Left lung (tissue), 4 donors: ENCODE measurements at regions not wholly inside any gene's neighbourhood (a gene's known extent, or its start where the extent isn't known, plus 50 kb on each side); places are given as distances from the start of the nearest gene placed in this dataset.

ENCODE experiments used
- ATAC-seq: fragments of 200-7000 bp; cut with Tn5 transposase; one replicate; pipeline ENCODE4 v1.9.1; 2020; ENCODE audit warnings: moderate library complexity
- DNase-seq, 4 donors: peaks; one replicate each; pipeline ENCODE4 v3.0.0-alpha.2; 2013 to 2020
- H3K27ac ChIP-seq, 2 donors: fragments of 200-600 bp; sonication (generic) in 1 of 2; one replicate each; pipeline versions ENCODE4 v1.5.0 to v1.8.0; 2020 to 2021
- H3K27me3 ChIP-seq, 2 donors: fragments of 200-600 bp; sonication (generic) in 1 of 2; one replicate each; pipeline versions ENCODE4 v1.5.0 to v1.8.0; 2020 to 2021
- H3K36me3 ChIP-seq, 2 donors: fragments of 200-600 bp; sonication (generic) in 1 of 2; one replicate each; pipeline versions ENCODE4 v1.5.0 to v1.8.0; 2020 to 2021
- H3K4me1 ChIP-seq, 2 donors: fragments of 200-600 bp; one replicate each; pipeline ENCODE4 v1.8.0; 2021
- H3K4me3 ChIP-seq, 2 donors: fragments of 200-600 bp; sonication (generic) in 1 of 2; one replicate each; pipeline versions ENCODE4 v1.5.0 to v1.8.0; 2020 to 2021; ENCODE audit warnings: mild to moderate bottlenecking in 1 of 2
- H3K9me3 ChIP-seq, 2 donors: fragments of 200-600 bp; sonication (generic) in 1 of 2; one replicate each; pipeline versions ENCODE4 v1.5.0 to v1.8.0; 2020 to 2021
- CTCF ChIP-seq, 2 donors: fragments of 200-600 bp; sonication (generic) in 1 of 2; IDR thresholded peaks; one replicate each; pipeline versions ENCODE4 v1.5.0 to v1.8.0; 2021; ENCODE audit warnings: antibody characterized with exemption in 2 of 2
- intact Hi-C, 2 donors: fragments of 100-400 bp; cut with DNase I; formaldehyde crosslinking; loops; one replicate each; pipeline versions ENCODE4 v1.11.2 to v1.14.2; 2022
- donor health status: DM: no; HTN: yes; CAD: no.
- donor health status: DM: no; HTN: no; CAD: no.

- no peaks in the 10 kb centered on the region for H3K36me3 ChIP-seq
- ATAC-seq (no peak), DNase-seq (no peak)
- intact Hi-C loops, result no loop called here
- H3K27me3 ChIP-seq, result no peaks in the 10 kb centered on the region
- no peak overlapping the region for H3K4me3 ChIP-seq
- H3K27ac ChIP-seq, result no peak overlapping the region
- H3K9me3 ChIP-seq, result no peaks in the 10 kb centered on the region
- TF ChIP-seq CTCF (IDR thresholded peaks at IDR 0.05), result no peak
- no peaks in the 10 kb centered on the region for H3K4me1 ChIP-seq
These were observed 461.2 kb downstream of the FLRT2 start for GRCh38 chr14:85991156-85991555.

GRCh38 chr14:85987907-85988306 lies 458.0 kb downstream of the FLRT2 start:
- Histone ChIP-seq H3K4me1 (no peaks in the 10 kb centered on the region), H3K27ac (no peak overlapping the region), H3K9me3 (no peaks in the 10 kb centered on the region), H3K36me3 (no peaks in the 10 kb centered on the region), H3K4me3 (no peak overlapping the region), H3K27me3 (no peaks in the 10 kb centered on the region)
- ATAC-seq (no peak), DNase-seq (no peak)
- no peak for TF ChIP-seq CTCF (IDR thresholded peaks at IDR 0.05)
- intact Hi-C loops, result no loop called here

- no peaks in the 10 kb centered on the region for H3K27me3 ChIP-seq
- H3K4me3 ChIP-seq, result no peak overlapping the region
- intact Hi-C loops, result no loop called here
- DNase-seq (no peak), ATAC-seq (no peak)
- no peaks in the 10 kb centered on the region for H3K36me3 ChIP-seq
- H3K4me1 ChIP-seq, result no peaks in the 10 kb centered on the region
- H3K9me3 ChIP-seq, result no peaks in the 10 kb centered on the region
- H3K27ac ChIP-seq, result no peak overlapping the region
- no peak for TF ChIP-seq CTCF (IDR thresholded peaks at IDR 0.05)
These were observed 457.3 kb downstream of the FLRT2 start for GRCh38 chr14:85987292-85987691.

GRCh38 chr14:85978582-85979250 lies 448.8 kb downstream of the FLRT2 start:
- DNase-seq (no peak), ATAC-seq (no peak)
- H3K4me1 ChIP-seq, result no peaks in the 10 kb centered on the region
- intact Hi-C loops, result no loop called here
- no peak overlapping the region for H3K27ac ChIP-seq
- no peak overlapping the region for H3K4me3 ChIP-seq
- H3K9me3 ChIP-seq, result peaks cover 0 to 9% of the 10 kb centered on the region in 2 donors
- no peaks in the 10 kb centered on the region for H3K27me3 ChIP-seq
- no peaks in the 10 kb centered on the region for H3K36me3 ChIP-seq
- TF ChIP-seq CTCF (IDR thresholded peaks at IDR 0.05), result peak in 1 of 2 donors; percentile 9

- H3K9me3 ChIP-seq, result peaks cover 0 to 20% of the 10 kb centered on the region in 2 donors
- H3K36me3 ChIP-seq, result no peaks in the 10 kb centered on the region
- H3K27ac ChIP-seq, result no peak overlapping the region
- intact Hi-C loops, result no loop called here
- no peak for ATAC-seq
- no peak overlapping the region for H3K4me3 ChIP-seq
- H3K27me3 ChIP-seq, result no peaks in the 10 kb centered on the region
- no peaks in the 10 kb centered on the region for H3K4me1 ChIP-seq
- no peak for DNase-seq
- TF ChIP-seq CTCF (IDR thresholded peaks at IDR 0.05), result no peak
These were observed 444.7 kb downstream of the FLRT2 start for GRCh38 chr14:85974602-85975001.
